ENCODE measurements at regions not wholly inside any gene's neighbourhood (a gene's known extent, or its start where the extent isn't known, plus 50 kb on each side); places are given as distances from the start of the nearest gene placed in this dataset.

DNA sequence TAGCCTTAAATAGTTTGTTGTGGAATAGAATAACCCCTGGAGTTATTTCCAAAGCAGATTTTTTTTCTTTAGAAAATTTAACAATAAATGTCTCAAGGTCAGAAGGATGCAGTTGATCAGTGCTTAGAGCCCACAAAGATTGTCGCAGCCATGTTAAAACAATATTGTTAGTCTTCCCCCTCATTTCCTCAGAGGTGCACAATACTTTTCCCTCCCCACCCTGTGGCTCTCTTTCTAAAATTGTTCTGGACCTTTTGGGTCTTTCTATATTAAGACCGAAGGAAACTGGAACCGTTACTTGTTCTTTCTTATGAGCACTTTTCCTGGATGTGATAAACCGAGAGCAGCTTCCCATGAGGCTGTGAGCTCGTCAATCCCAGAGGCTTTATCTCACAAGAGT, 333.7 kb downstream of the HLX start:
- TF ChIP-seq CTCF (conservative IDR thresholded peaks at IDR 0.05 in 1 of 2, IDR thresholded peaks at IDR 0.05 in 1 of 2; ENCODE audit: low read depth in 1 of 2, low read length in 2 of 2): no peak
- TF ChIP-seq EZH2 (IDR thresholded peaks at IDR 0.05; ENCODE audit: low read length, missing control alignments): no peak
